PC-3 (cell line): ENCODE measurements at regions not wholly inside any gene's neighbourhood (a gene's known extent, or its start where the extent isn't known, plus 50 kb on each side); places are given as distances from the start of the nearest gene placed in this dataset.
A peak's percentile ranks its signal among the peaks of the same experiment; 100 is the strongest.

Experiments used
- ATAC-seq: fragments of 200-7000 bp; cut with Tn5 transposase; 2 replicates; pipeline ENCODE4 v1.9.1; 2020; ENCODE audit warnings: mild to moderate bottlenecking, moderate library complexity
- BruUV-seq: library from RNA; stranded (reverse); fragments of 400-500 nt; replicated peaks from 2 replicates; lab custom pipeline; 2021; lab: Mats Ljungman, UMichigan
- CTCF ChIA-PET: fragments of 300-600 bp; sonication (Branson Sonifier 250); formaldehyde crosslinking; loops from one replicate; lab custom pipeline; 2022; ENCODE audit warnings: antibody characterized with exemption; lab: Charles Lee
- POLR2A ChIA-PET: fragments of 300-600 bp; sonication (Branson Sonifier 250); formaldehyde crosslinking; loops from one replicate; lab custom pipeline; 2022; ENCODE audit warnings: antibody characterized with exemption; ENCODE audit not compliant: unreplicated experiment; lab: Charles Lee
- DNase-seq: peaks from one replicate; pipeline ENCODE4 v3.0.0-alpha.2; 2015
- H2AFZ ChIP-seq: fragments of 300-600 bp; sonication (generic); 2 replicates; pipeline ENCODE4 v1.6.0; 2016; ENCODE audit warnings: antibody characterized with exemption, low read length
- H3F3A ChIP-seq: fragments of 300-600 bp; sonication (generic); one replicate; pipeline ENCODE4 v1.6.0; 2017; ENCODE audit warnings: antibody characterized with exemption, low read length, control low read depth, mild to moderate bottlenecking; ENCODE audit not compliant: unreplicated experiment
- H3K27ac ChIP-seq: fragments of 300-600 bp; sonication (generic); 2 replicates; pipeline ENCODE4 v1.5.1; 2016; ENCODE audit warnings: mild to moderate bottlenecking, low read length
- H3K27me3 ChIP-seq: fragments of 300-600 bp; sonication (generic); 2 replicates; pipeline ENCODE4 v1.6.1; 2016; ENCODE audit warnings: low read length, mixed read lengths
- H3K36me3 ChIP-seq: fragments of 300-600 bp; sonication (generic); 2 replicates; pipeline ENCODE4 v1.6.1; 2016; ENCODE audit warnings: low read depth, mixed run types, low read length, mixed read lengths
- H3K4me1 ChIP-seq: fragments of 300-600 bp; sonication (generic); 2 replicates; pipeline ENCODE4 v1.5.1; 2016; ENCODE audit warnings: low read length; ENCODE audit not compliant: insufficient read depth
- H3K4me2 ChIP-seq: fragments of 300-600 bp; sonication (generic); 2 replicates; pipeline ENCODE4 v1.6.0; 2016; ENCODE audit warnings: low read length
- H3K4me3 ChIP-seq: fragments of 300-600 bp; sonication (generic); 2 replicates; pipeline ENCODE4 v1.5.1; 2016; ENCODE audit warnings: mild to moderate bottlenecking, low read length, mixed read lengths
- H3K79me2 ChIP-seq: fragments of 300-600 bp; sonication (generic); 2 replicates; pipeline ENCODE4 v1.6.1; 2017; ENCODE audit warnings: low read length, mixed read lengths
- H3K9ac ChIP-seq: fragments of 300-600 bp; sonication (generic); 2 replicates; pipeline ENCODE4 v1.6.0; 2016; ENCODE audit warnings: mild to moderate bottlenecking, low read length
- H3K9me2 ChIP-seq: fragments of 300-600 bp; sonication (generic); replicated peaks from 2 replicates; pipeline ENCODE4 v1.6.1; 2016; ENCODE audit warnings: mixed run types, low read length, mixed read lengths
- H3K9me3 ChIP-seq: fragments of 300-600 bp; sonication (generic); 2 replicates; pipeline ENCODE4 v1.6.1; 2016; ENCODE audit warnings: low read length, mixed read lengths
- H4K20me1 ChIP-seq: fragments of 300-600 bp; sonication (generic); 2 replicates; pipeline ENCODE4 v1.6.1; 2016; ENCODE audit warnings: low read length, mixed read lengths
- CTCF ChIP-seq: fragments of 300-600 bp; sonication (generic); conservative IDR thresholded peaks from 2 replicates; pipeline ENCODE4 v1.5.1; 2017; ENCODE audit warnings: antibody characterized with exemption, low read depth, mild to moderate bottlenecking, low read length
- EZH2 ChIP-seq: fragments of 300-600 bp; sonication (generic); IDR thresholded peaks from one replicate; pipeline ENCODE4 v1.6.1; 2017; ENCODE audit warnings: antibody characterized with exemption, mild to moderate bottlenecking, low read length; ENCODE audit not compliant: unreplicated experiment
- EZH2phosphoT487 ChIP-seq: fragments of 300-600 bp; sonication (generic); IDR thresholded peaks from 2 replicates; pipeline ENCODE4 v1.6.1; 2018; ENCODE audit warnings: mild to moderate bottlenecking, antibody characterized with exemption, low read length, borderline replicate concordance
- intact Hi-C: fragments of 100-400 bp; cut with micrococcal nuclease; formaldehyde crosslinking; loops from 2 replicates; pipeline ENCODE4 v1.9.0; 2023

GRCh38 chr5:87828545-87829216, 416.0 kb upstream of the CCNH start:
- TF ChIP-seq EZH2phosphoT487 (no peak), CTCF (no peak), EZH2 (no peak)
- no TSS peak for BruUV-seq
- H3K36me3 ChIP-seq = no peaks in the 10 kb centered on the region
- no peaks in the 10 kb centered on the region for H3K27me3 ChIP-seq
- ChIA-PET CTCF (no interaction called here), POLR2A (no interaction called here)
- H2AFZ ChIP-seq = no peak overlapping the region
- no peak for DNase-seq
- no peaks in the 10 kb centered on the region for H3K9me2 ChIP-seq
- H3K27ac ChIP-seq = no peak overlapping the region
- no peak overlapping the region for H3K4me3 ChIP-seq
- no peaks in the 10 kb centered on the region for H3K79me2 ChIP-seq
- no peak overlapping the region for H3K9ac ChIP-seq
- H3K9me3 ChIP-seq = peaks cover 9% of the 10 kb centered on the region; the same call in 1 of the 2 replicates
- peaks cover 8% of the 10 kb centered on the region; the same call in 1 of the 2 replicates for H3K4me1 ChIP-seq
- H3F3A ChIP-seq = no peaks in the 10 kb centered on the region
- intact Hi-C loops = no loop called here
- no peaks in the 10 kb centered on the region for H4K20me1 ChIP-seq
- ATAC-seq = no peak; the same call in 1 of the 2 replicates
- H3K4me2 ChIP-seq = peak overlapping the region; percentile 66

GRCh38 chr5:87827539-87827938, 414.8 kb upstream of the CCNH start:
- Histone ChIP-seq H2AFZ (no peak overlapping the region), H3K4me3 (no peak overlapping the region), H3K36me3 (no peaks in the 10 kb centered on the region), H3K79me2 (no peaks in the 10 kb centered on the region), H3K27ac (no peak overlapping the region), H3K9me3 (peaks cover 1% of the 10 kb centered on the region; the same call in 1 of the 2 replicates), H3K4me2 (no peak overlapping the region), H3F3A (no peaks in the 10 kb centered on the region), H3K9ac (no peak overlapping the region), H3K9me2 (no peaks in the 10 kb centered on the region), H3K4me1 (peaks cover 8% of the 10 kb centered on the region; the same call in 1 of the 2 replicates), H4K20me1 (no peaks in the 10 kb centered on the region), H3K27me3 (no peaks in the 10 kb centered on the region)
- DNase-seq = no peak
- CTCF ChIA-PET = no interaction called here
- intact Hi-C loops = no loop called here
- ATAC-seq = no peak
- TF ChIP-seq CTCF (no peak), EZH2phosphoT487 (no peak), EZH2 (no peak)
- no TSS peak for BruUV-seq
- POLR2A ChIA-PET = no interaction called here

- intact Hi-C loops = no loop called here
- H3K79me2 ChIP-seq = no peaks in the 10 kb centered on the region
- no peak overlapping the region for H3K27ac ChIP-seq
- H2AFZ ChIP-seq = no peak overlapping the region
- ChIA-PET POLR2A (no interaction called here), CTCF (no interaction called here)
- ATAC-seq (no peak), DNase-seq (no peak)
- no peaks in the 10 kb centered on the region for H3K36me3 ChIP-seq
- no peak overlapping the region for H3K4me3 ChIP-seq
- H3K4me2 ChIP-seq = no peak overlapping the region
- no peaks in the 10 kb centered on the region for H4K20me1 ChIP-seq
- BruUV-seq = no TSS peak
- H3K27me3 ChIP-seq = no peaks in the 10 kb centered on the region
- H3K9ac ChIP-seq = no peak overlapping the region
- H3K9me3 ChIP-seq = no peaks in the 10 kb centered on the region
- no peaks in the 10 kb centered on the region for H3F3A ChIP-seq
- peaks cover 8% of the 10 kb centered on the region; the same call in 1 of the 2 replicates for H3K4me1 ChIP-seq
- no peak for TF ChIP-seq CTCF
- no peak for TF ChIP-seq EZH2phosphoT487
- TF ChIP-seq EZH2 = no peak
- H3K9me2 ChIP-seq = no peaks in the 10 kb centered on the region
Observed at GRCh38 chr5:87826507-87826906, 413.8 kb upstream of the CCNH start.
